ENCODE measurements at regions not wholly inside any gene's neighbourhood (a gene's known extent, or its start where the extent isn't known, plus 50 kb on each side); places are given as distances from the start of the nearest gene placed in this dataset.

DNA sequence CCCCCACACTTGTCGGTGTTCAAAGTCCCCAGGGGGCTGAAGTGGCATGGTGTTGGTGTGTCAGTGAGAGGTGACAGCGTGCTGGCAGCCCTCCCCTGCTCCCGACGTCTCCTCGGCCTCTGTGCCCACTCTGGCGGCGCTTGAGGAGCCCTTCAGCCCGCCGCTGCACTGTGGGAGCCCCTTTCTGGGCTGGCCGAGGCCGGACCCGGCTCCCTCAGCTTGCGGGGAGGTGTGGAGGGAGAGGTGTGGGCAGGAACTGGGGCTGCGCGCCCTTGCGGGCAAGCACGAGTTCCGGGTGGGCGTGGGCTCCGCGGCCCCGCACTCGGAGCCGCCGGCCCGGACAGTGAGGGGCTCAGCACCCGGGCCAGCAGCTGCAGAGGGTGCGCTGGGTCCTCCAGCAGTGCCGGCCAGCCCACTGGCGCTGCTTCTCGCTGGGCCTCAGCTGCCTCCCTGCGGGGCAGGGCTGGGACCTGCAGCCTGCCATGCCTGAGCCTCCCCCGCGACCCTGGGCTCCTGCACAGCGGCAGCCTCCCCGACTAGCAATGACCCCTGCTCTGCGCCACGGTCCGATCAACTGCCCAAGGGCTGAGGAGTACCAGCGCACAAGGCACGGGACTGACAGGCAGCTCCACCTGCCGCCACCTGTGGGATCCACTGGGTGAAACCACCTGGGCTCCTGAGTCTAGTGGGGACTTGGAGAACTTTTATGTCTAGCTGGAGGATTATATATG lies 224.1 kb upstream of the RIOK2 start:
- no peak for TF ChIP-seq EZH2 (IDR thresholded peaks at IDR 0.05; ENCODE audit: borderline replicate concordance)
- TF ChIP-seq, protein P1, sequence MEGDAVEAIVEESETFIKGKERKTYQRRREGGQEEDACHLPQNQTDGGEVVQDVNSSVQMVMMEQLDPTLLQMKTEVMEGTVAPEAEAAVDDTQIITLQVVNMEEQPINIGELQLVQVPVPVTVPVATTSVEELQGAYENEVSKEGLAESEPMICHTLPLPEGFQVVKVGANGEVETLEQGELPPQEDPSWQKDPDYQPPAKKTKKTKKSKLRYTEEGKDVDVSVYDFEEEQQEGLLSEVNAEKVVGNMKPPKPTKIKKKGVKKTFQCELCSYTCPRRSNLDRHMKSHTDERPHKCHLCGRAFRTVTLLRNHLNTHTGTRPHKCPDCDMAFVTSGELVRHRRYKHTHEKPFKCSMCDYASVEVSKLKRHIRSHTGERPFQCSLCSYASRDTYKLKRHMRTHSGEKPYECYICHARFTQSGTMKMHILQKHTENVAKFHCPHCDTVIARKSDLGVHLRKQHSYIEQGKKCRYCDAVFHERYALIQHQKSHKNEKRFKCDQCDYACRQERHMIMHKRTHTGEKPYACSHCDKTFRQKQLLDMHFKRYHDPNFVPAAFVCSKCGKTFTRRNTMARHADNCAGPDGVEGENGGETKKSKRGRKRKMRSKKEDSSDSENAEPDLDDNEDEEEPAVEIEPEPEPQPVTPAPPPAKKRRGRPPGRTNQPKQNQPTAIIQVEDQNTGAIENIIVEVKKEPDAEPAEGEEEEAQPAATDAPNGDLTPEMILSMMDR (IDR thresholded peaks at IDR 0.05; ENCODE audit: poor library complexity), result no peak
